ENCODE measurements at regions not wholly inside any gene's neighbourhood (a gene's known extent, or its start where the extent isn't known, plus 50 kb on each side); places are given as distances from the start of the nearest gene placed in this dataset.

GRCh38 chr18:10397004-10397403 is 57.4 kb upstream of the APCDD1 start:
- Histone ChIP-seq H3K27ac (ENCODE audit: control insufficient read depth, insufficient read depth, low read length) (no peak overlapping the region), H3K9me3 (ENCODE audit: control insufficient read depth, low read depth, low read length) (no peaks in the 10 kb centered on the region), H3K4me1 (ENCODE audit: control insufficient read depth, extremely low read depth, insufficient read depth, low read length) (peaks cover 5% of the 10 kb centered on the region), H3K9ac (ENCODE audit: control insufficient read depth, extremely low read depth, insufficient read depth, low read length) (no peak overlapping the region), H2AFZ (ENCODE audit: control insufficient read depth, low read length) (no peak overlapping the region), H3K79me2 (ENCODE audit: control insufficient read depth, insufficient read depth, low read length) (no peaks in the 10 kb centered on the region), H4K20me1 (ENCODE audit: control insufficient read depth, extremely low read depth, insufficient read depth, low read length) (no peaks in the 10 kb centered on the region), H3K27me3 (ENCODE audit: control insufficient read depth, extremely low read depth, insufficient read depth, low read length) (no peaks in the 10 kb centered on the region), H3K9me1 (ENCODE audit: control insufficient read depth, extremely low read depth, insufficient read depth, low read length) (no peaks in the 10 kb centered on the region), H3K4me3 (ENCODE audit: control insufficient read depth in 2 of 3, extremely low read depth in 1 of 3, insufficient read depth in 2 of 3, low read depth in 1 of 3, low read length in 3 of 3) (no peak overlapping the region), H3K4me2 (ENCODE audit: control insufficient read depth, extremely low read depth, insufficient read depth, low read depth, low read length) (no peak overlapping the region), H3K36me3 (ENCODE audit: control insufficient read depth in 2 of 2, extremely low read depth in 1 of 2, insufficient read depth in 2 of 2, low read length in 2 of 2) (no peaks in the 10 kb centered on the region)
- FAIRE-seq (no peak), DNase-seq (ENCODE audit: low read depth, low spot score) (no peak)
- dilution Hi-C loops (cut with MboI; ENCODE audit: extremely low pct_ligation_motif_present, low sequenced_read_pairs) = no loop called here
- TF ChIP-seq EZH2 (IDR thresholded peaks at IDR 0.05; ENCODE audit: low read length) = no peak
- no peak for TF ChIP-seq CTCF (optimal IDR thresholded peaks at IDR 0.05 in 1 of 3, IDR thresholded peaks at IDR 0.05 in 1 of 3, conservative IDR thresholded peaks at IDR 0.05 in 1 of 3; ENCODE audit: extremely low read depth in 1 of 3, insufficient read depth in 2 of 3, low read length in 3 of 3)

DNA sequence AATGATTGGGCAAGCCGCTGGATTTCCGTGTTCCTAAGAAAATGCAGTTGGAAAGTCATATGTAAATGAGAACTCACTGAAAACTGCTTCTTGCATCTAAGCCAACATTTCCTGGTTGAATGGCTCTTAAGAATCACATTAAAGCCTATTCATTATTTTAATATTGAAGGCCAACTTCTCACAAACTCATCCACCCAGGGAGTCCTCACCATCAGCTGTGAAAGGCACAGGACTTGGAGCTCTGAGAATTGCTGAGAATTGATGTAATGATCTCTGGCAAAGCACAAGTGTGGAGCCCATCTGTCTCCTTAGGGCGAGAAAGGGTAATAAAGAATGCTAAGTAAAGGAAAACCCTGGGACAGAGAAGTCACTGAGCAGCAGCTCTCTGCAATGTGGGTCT is 55.9 kb upstream of the APCDD1 start:
- Histone ChIP-seq H3K4me2 (ENCODE audit: control insufficient read depth, extremely low read depth, insufficient read depth, low read depth, low read length) (no peak overlapping the region), H3K4me1 (ENCODE audit: control insufficient read depth, extremely low read depth, insufficient read depth, low read length) (peaks cover 5% of the 10 kb centered on the region), H2AFZ (ENCODE audit: control insufficient read depth, low read length) (peak overlapping the region; percentile 53), H3K9me1 (ENCODE audit: control insufficient read depth, extremely low read depth, insufficient read depth, low read length) (no peaks in the 10 kb centered on the region), H3K79me2 (ENCODE audit: control insufficient read depth, insufficient read depth, low read length) (no peaks in the 10 kb centered on the region), H3K27me3 (ENCODE audit: control insufficient read depth, extremely low read depth, insufficient read depth, low read length) (no peaks in the 10 kb centered on the region), H3K27ac (ENCODE audit: control insufficient read depth, insufficient read depth, low read length) (no peak overlapping the region), H3K9me3 (ENCODE audit: control insufficient read depth, low read depth, low read length) (no peaks in the 10 kb centered on the region), H3K36me3 (ENCODE audit: control insufficient read depth in 2 of 2, extremely low read depth in 1 of 2, insufficient read depth in 2 of 2, low read length in 2 of 2) (no peaks in the 10 kb centered on the region), H4K20me1 (ENCODE audit: control insufficient read depth, extremely low read depth, insufficient read depth, low read length) (no peaks in the 10 kb centered on the region), H3K9ac (ENCODE audit: control insufficient read depth, extremely low read depth, insufficient read depth, low read length) (no peak overlapping the region), H3K4me3 (ENCODE audit: control insufficient read depth in 2 of 3, extremely low read depth in 1 of 3, insufficient read depth in 2 of 3, low read depth in 1 of 3, low read length in 3 of 3) (no peak overlapping the region)
- dilution Hi-C loops (cut with MboI; ENCODE audit: extremely low pct_ligation_motif_present, low sequenced_read_pairs) = no loop called here
- DNase-seq (ENCODE audit: low read depth, low spot score) (no peak), FAIRE-seq (no peak)
- TF ChIP-seq CTCF (optimal IDR thresholded peaks at IDR 0.05 in 1 of 3, IDR thresholded peaks at IDR 0.05 in 1 of 3, conservative IDR thresholded peaks at IDR 0.05 in 1 of 3; ENCODE audit: extremely low read depth in 1 of 3, insufficient read depth in 2 of 3, low read length in 3 of 3) (no peak), EZH2 (IDR thresholded peaks at IDR 0.05; ENCODE audit: low read length) (no peak)

Data from keratinocyte (primary cell).